Activated CD4-positive, alpha-beta T cell treated with anti-CD3 and anti-CD28 coated beads, Interleukin-2, amount 10 ng/mL, durations not matched to agents 7 days and 5 days (primary cell): ENCODE measurements at regions not wholly inside any gene's neighbourhood (a gene's known extent, or its start where the extent isn't known, plus 50 kb on each side); places are given as distances from the start of the nearest gene placed in this dataset.

Experiments
- CTCF ChIA-PET: fragments of 350-600 bp; sonication (Branson Sonifier 250); formaldehyde crosslinking; loops from one replicate; lab custom pipeline; 2021; ENCODE audit warnings: antibody characterized with exemption; lab: Charles Lee
- POLR2A ChIA-PET: fragments of 350-600 bp; sonication (Branson Sonifier 250); formaldehyde crosslinking; loops from one replicate; lab custom pipeline; 2021; ENCODE audit warnings: antibody characterized with exemption; lab: Charles Lee
- DNase-seq: peaks from one replicate; pipeline ENCODE4 v3.0.0-alpha.2; 2020
- H3K27ac Mint-ChIP-seq: one replicate; pipeline ENCODE4 v1.8.0; 2021; ENCODE audit warnings: mild to moderate bottlenecking, moderate library complexity, mixed read lengths
- H3K27me3 Mint-ChIP-seq: one replicate; pipeline ENCODE4 v1.8.0; 2021; ENCODE audit warnings: mixed read lengths
- H3K36me3 Mint-ChIP-seq: one replicate; pipeline ENCODE4 v1.8.0; 2021; ENCODE audit warnings: low read depth, mixed read lengths
- H3K4me1 Mint-ChIP-seq: one replicate; pipeline ENCODE4 v1.8.0; 2021; ENCODE audit warnings: mixed read lengths
- H3K4me3 Mint-ChIP-seq: one replicate; pipeline ENCODE4 v1.8.0; 2021; ENCODE audit warnings: mild to moderate bottlenecking, moderate library complexity, mixed read lengths
- H3K9me3 Mint-ChIP-seq: one replicate; pipeline ENCODE4 v1.8.0; 2021; ENCODE audit warnings: mixed read lengths

DNA sequence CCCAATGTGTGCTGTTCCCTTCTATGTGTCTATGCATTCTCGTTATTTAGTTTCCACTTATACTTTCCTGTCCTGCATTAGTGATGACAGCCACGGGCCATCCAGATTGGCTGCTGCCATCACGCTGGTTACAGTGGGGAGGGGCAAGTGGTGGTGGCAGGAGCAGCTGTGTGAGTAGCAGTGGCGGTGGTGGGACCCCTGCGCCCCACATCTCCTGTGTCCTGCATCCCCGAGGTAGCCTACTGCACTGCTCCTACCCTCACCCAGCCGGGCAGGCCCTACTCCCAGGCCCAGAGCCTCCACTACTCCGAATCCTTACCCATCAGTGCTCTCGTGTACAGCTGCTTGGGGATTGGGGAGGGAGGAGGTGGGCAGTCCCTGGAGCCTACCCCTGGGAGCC is 798.7 kb upstream of the AGA start:
- no peak for DNase-seq
- Mint-ChIP-seq H3K9me3 (peaks cover 14% of the 10 kb centered on the region), H3K27ac (no peak overlapping the region), H3K36me3 (no peaks in the 10 kb centered on the region), H3K4me1 (no peaks in the 10 kb centered on the region), H3K4me3 (no peak overlapping the region), H3K27me3 (no peaks in the 10 kb centered on the region)
- ChIA-PET CTCF (no interaction called here), POLR2A (no interaction called here)

DNA sequence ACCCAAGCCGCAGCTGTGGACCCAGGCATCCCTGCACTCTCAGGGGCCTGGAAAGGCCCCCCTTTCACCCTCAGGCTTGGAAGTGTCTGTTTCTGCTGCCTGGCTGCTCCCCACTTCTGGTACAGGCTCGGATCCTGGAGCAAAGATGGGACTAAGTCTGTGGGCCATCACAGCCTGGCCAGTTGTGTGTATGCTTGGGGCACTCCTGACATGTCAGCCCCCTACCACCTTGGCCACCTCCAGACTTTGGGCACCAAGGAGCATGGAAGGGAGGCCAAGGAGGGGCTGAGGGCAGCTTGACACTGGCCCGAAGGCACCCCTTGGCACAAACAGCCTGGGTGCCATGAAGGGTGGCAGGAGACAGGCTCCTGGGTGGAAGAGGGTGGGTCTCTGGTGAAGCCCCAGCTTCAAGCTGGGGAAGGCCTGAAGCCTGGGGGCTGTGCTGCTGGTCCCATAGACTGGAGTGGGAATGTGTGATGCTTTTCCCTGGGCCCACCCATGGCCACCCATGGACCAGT is 799.4 kb upstream of the AGA start:
- DNase-seq, result no peak
- H3K4me1 Mint-ChIP-seq, result no peaks in the 10 kb centered on the region
- POLR2A ChIA-PET, result no interaction called here
- no peak overlapping the region for H3K27ac Mint-ChIP-seq
- no peaks in the 10 kb centered on the region for H3K36me3 Mint-ChIP-seq
- peaks cover 14% of the 10 kb centered on the region for H3K9me3 Mint-ChIP-seq
- H3K27me3 Mint-ChIP-seq, result no peaks in the 10 kb centered on the region
- CTCF ChIA-PET, result no interaction called here
- no peak overlapping the region for H3K4me3 Mint-ChIP-seq

- peaks cover 14% of the 10 kb centered on the region for H3K9me3 Mint-ChIP-seq
- H3K36me3 Mint-ChIP-seq, result no peaks in the 10 kb centered on the region
- ChIA-PET CTCF (no interaction called here), POLR2A (no interaction called here)
- DNase-seq, result no peak
- H3K27ac Mint-ChIP-seq, result no peak overlapping the region
- H3K27me3 Mint-ChIP-seq, result no peaks in the 10 kb centered on the region
- no peak overlapping the region for H3K4me3 Mint-ChIP-seq
- H3K4me1 Mint-ChIP-seq, result no peaks in the 10 kb centered on the region
Measured at GRCh38 chr4:178242655-178243054, 800.4 kb upstream of the AGA start.

- Mint-ChIP-seq H3K36me3 (no peaks in the 10 kb centered on the region), H3K4me3 (no peak overlapping the region), H3K9me3 (peaks cover 17% of the 10 kb centered on the region), H3K4me1 (no peaks in the 10 kb centered on the region), H3K27me3 (no peaks in the 10 kb centered on the region), H3K27ac (no peak overlapping the region)
- CTCF ChIA-PET, result no interaction called here
- DNase-seq, result no peak
- POLR2A ChIA-PET, result no interaction called here
Measured at GRCh38 chr4:178244785-178245184, 802.5 kb upstream of the AGA start.

DNA sequence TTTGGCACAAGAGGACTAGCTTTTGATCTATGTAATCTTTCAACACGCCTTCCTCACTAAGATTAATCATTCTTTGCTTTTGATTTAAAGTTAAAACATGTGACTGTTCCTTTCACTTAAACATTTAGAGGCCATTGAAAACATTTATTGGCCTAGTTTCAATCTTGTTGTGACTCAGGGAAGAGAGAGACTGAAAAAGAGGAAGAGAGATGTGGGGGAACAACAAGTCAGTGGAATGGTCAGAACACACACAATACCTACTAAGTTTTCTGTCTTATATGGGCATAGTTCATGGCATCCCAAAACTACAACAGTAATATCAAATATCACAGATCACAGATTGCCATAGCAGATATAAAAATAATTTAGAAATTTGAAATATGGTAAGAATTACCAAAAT is 812.9 kb upstream of the AGA start:
- ChIA-PET POLR2A (no interaction called here), CTCF (no interaction called here)
- Mint-ChIP-seq H3K4me1 (no peaks in the 10 kb centered on the region), H3K36me3 (no peaks in the 10 kb centered on the region), H3K4me3 (no peak overlapping the region), H3K9me3 (peaks cover 2% of the 10 kb centered on the region), H3K27ac (no peak overlapping the region), H3K27me3 (no peaks in the 10 kb centered on the region)
- DNase-seq, result no peak

GRCh38 chr4:178258603-178259002 is 816.4 kb upstream of the AGA start:
- H3K4me1 Mint-ChIP-seq, result no peaks in the 10 kb centered on the region
- H3K9me3 Mint-ChIP-seq, result no peaks in the 10 kb centered on the region
- ChIA-PET POLR2A (interaction anchor here (0.6 kb wide), 1 partner anchor 542 kb away, joined by 3 read pairs; no protein-coding TSS in a partner anchor), CTCF (no interaction called here)
- DNase-seq, result no peak
- H3K36me3 Mint-ChIP-seq, result no peaks in the 10 kb centered on the region
- H3K27ac Mint-ChIP-seq, result no peak overlapping the region
- no peaks in the 10 kb centered on the region for H3K27me3 Mint-ChIP-seq
- no peak overlapping the region for H3K4me3 Mint-ChIP-seq

GRCh38 chr4:178259566-178259965 is 817.3 kb upstream of the AGA start:
- H3K27ac Mint-ChIP-seq, result no peak overlapping the region
- DNase-seq, result no peak
- no peaks in the 10 kb centered on the region for H3K9me3 Mint-ChIP-seq
- CTCF ChIA-PET, result no interaction called here
- H3K36me3 Mint-ChIP-seq, result no peaks in the 10 kb centered on the region
- no peaks in the 10 kb centered on the region for H3K27me3 Mint-ChIP-seq
- POLR2A ChIA-PET, result no interaction called here
- H3K4me1 Mint-ChIP-seq, result no peaks in the 10 kb centered on the region
- no peak overlapping the region for H3K4me3 Mint-ChIP-seq

GRCh38 chr4:178264001-178264400 is 821.8 kb upstream of the AGA start:
- H3K4me1 Mint-ChIP-seq, result no peaks in the 10 kb centered on the region
- H3K36me3 Mint-ChIP-seq, result no peaks in the 10 kb centered on the region
- H3K27ac Mint-ChIP-seq, result no peak overlapping the region
- DNase-seq, result no peak
- H3K27me3 Mint-ChIP-seq, result no peaks in the 10 kb centered on the region
- H3K4me3 Mint-ChIP-seq, result no peak overlapping the region
- POLR2A ChIA-PET, result no interaction called here
- H3K9me3 Mint-ChIP-seq, result no peaks in the 10 kb centered on the region
- CTCF ChIA-PET, result no interaction called here

GRCh38 chr4:178271386-178271785 is 829.1 kb upstream of the AGA start:
- H3K9me3 Mint-ChIP-seq, result peaks cover 2% of the 10 kb centered on the region
- no peak overlapping the region for H3K4me3 Mint-ChIP-seq
- H3K27ac Mint-ChIP-seq, result no peak overlapping the region
- no peaks in the 10 kb centered on the region for H3K36me3 Mint-ChIP-seq
- H3K27me3 Mint-ChIP-seq, result no peaks in the 10 kb centered on the region
- H3K4me1 Mint-ChIP-seq, result no peaks in the 10 kb centered on the region
- ChIA-PET POLR2A (no interaction called here), CTCF (no interaction called here)
- no peak for DNase-seq

DNA sequence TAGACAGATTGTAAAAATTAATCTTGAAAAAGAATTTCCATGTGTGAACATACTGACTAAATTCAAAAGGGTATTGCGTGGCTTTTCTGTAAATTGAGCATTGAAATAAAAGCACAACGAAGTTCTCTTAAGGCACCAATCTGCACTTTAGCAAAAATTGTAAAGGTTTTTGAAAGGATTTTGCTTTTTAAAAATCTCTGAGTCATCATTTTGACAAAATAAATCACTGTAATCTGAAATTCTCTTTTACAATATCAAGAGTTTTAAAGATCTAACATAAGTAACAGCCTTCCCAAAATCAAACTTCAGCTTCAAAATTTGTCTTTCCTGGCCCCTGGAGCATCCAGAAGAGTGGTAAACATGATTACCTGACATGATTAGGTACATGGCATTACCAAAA is 830.9 kb upstream of the AGA start:
- CTCF ChIA-PET, result no interaction called here
- no peak overlapping the region for H3K4me3 Mint-ChIP-seq
- no peak for DNase-seq
- H3K4me1 Mint-ChIP-seq, result no peaks in the 10 kb centered on the region
- H3K27me3 Mint-ChIP-seq, result no peaks in the 10 kb centered on the region
- no peak overlapping the region for H3K27ac Mint-ChIP-seq
- POLR2A ChIA-PET, result no interaction called here
- no peaks in the 10 kb centered on the region for H3K36me3 Mint-ChIP-seq
- peaks cover 2% of the 10 kb centered on the region for H3K9me3 Mint-ChIP-seq

- DNase-seq, result no peak
- no peaks in the 10 kb centered on the region for H3K27me3 Mint-ChIP-seq
- CTCF ChIA-PET, result no interaction called here
- H3K4me3 Mint-ChIP-seq, result no peak overlapping the region
- H3K9me3 Mint-ChIP-seq, result peaks cover 3% of the 10 kb centered on the region
- POLR2A ChIA-PET, result no interaction called here
- no peaks in the 10 kb centered on the region for H3K36me3 Mint-ChIP-seq
- H3K27ac Mint-ChIP-seq, result no peak overlapping the region
- no peaks in the 10 kb centered on the region for H3K4me1 Mint-ChIP-seq
Measured at GRCh38 chr4:178275671-178276360, 833.6 kb upstream of the AGA start.

- ChIA-PET CTCF (no interaction called here), POLR2A (no interaction called here)
- no peak overlapping the region for H3K27ac Mint-ChIP-seq
- H3K4me3 Mint-ChIP-seq, result no peak overlapping the region
- no peak for DNase-seq
- no peaks in the 10 kb centered on the region for H3K27me3 Mint-ChIP-seq
- peaks cover 5% of the 10 kb centered on the region for H3K9me3 Mint-ChIP-seq
- H3K4me1 Mint-ChIP-seq, result no peaks in the 10 kb centered on the region
- no peaks in the 10 kb centered on the region for H3K36me3 Mint-ChIP-seq
Measured at GRCh38 chr4:178280362-178280761, 838.1 kb upstream of the AGA start.

DNA sequence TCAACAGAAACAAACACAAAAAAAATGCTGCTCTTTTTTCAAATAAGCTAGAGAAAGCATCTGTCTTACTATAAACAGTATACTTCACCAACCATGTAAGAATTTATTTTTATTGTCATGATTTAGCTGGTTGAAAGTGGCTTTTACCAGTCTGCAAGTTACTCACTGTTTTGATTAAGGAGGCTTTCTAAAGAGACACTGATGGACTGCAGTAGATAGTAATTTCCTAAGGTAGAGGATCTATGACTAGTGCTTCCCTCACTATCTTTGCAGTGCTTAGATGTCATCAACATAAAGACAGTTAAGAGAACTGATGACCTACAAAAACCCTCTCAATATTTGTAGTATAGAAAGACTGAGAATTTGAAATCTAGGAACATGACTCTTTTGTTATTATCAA is 846.2 kb upstream of the AGA start:
- POLR2A ChIA-PET, result no interaction called here
- no peak overlapping the region for H3K27ac Mint-ChIP-seq
- CTCF ChIA-PET, result no interaction called here
- H3K4me1 Mint-ChIP-seq, result no peaks in the 10 kb centered on the region
- no peak for DNase-seq
- peaks cover 2% of the 10 kb centered on the region for H3K9me3 Mint-ChIP-seq
- H3K27me3 Mint-ChIP-seq, result no peaks in the 10 kb centered on the region
- H3K4me3 Mint-ChIP-seq, result no peak overlapping the region
- H3K36me3 Mint-ChIP-seq, result no peaks in the 10 kb centered on the region

DNA sequence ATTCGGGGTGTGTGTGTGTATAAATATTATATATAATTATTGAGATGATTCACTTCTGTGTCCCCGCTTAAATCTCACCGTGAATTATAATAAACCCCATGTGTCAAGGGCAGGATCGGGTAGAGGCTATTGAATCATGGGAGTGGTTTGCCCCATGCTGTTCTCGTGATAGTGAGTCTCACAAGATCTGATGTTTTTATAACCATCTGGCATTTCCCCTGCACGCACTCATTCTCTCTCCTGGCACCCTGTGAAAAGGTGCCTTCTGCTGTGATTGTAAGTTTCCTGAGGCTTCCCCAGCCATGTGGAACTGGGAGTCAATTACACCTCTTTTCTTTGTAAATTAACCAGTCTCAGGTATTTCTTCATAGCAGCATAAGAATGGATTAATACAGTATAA is 851.4 kb upstream of the AGA start:
- no peak overlapping the region for H3K4me3 Mint-ChIP-seq
- H3K27me3 Mint-ChIP-seq, result no peaks in the 10 kb centered on the region
- ChIA-PET POLR2A (no interaction called here), CTCF (no interaction called here)
- no peak for DNase-seq
- H3K4me1 Mint-ChIP-seq, result no peaks in the 10 kb centered on the region
- H3K9me3 Mint-ChIP-seq, result peaks cover 2% of the 10 kb centered on the region
- H3K36me3 Mint-ChIP-seq, result no peaks in the 10 kb centered on the region
- no peak overlapping the region for H3K27ac Mint-ChIP-seq
